Progenitor cell of endocrine pancreas (in vitro differentiated cells): ENCODE measurements at regions not wholly inside any gene's neighbourhood (a gene's known extent, or its start where the extent isn't known, plus 50 kb on each side); places are given as distances from the start of the nearest gene placed in this dataset.
"Not testable (repeated sequence)": the region's sequence is repeated elsewhere in the genome, so short reads cannot be mapped to it uniquely, and the experiment has no call there.

Source experiments
- DNase-seq: peaks from one replicate; pipeline ENCODE4 v3.0.0; 2021; ENCODE audit warnings: low spot score; ENCODE audit not compliant: unreplicated experiment
- H3K27ac Mint-ChIP-seq: 2 replicates; pipeline ENCODE4 v1.8.0; 2021; ENCODE audit warnings: mild to moderate bottlenecking, moderate library complexity, mixed read lengths
- H3K27me3 Mint-ChIP-seq: 2 replicates; pipeline ENCODE4 v1.8.0; 2021; ENCODE audit warnings: mixed read lengths
- H3K36me3 Mint-ChIP-seq: 2 replicates; pipeline ENCODE4 v1.8.0; 2022; ENCODE audit warnings: mixed read lengths; ENCODE audit not compliant: insufficient read depth
- H3K4me1 Mint-ChIP-seq: 2 replicates; pipeline ENCODE4 v1.8.0; 2021; ENCODE audit warnings: low read depth, mixed read lengths
- H3K4me3 Mint-ChIP-seq: 2 replicates; pipeline ENCODE4 v1.8.0; 2021; ENCODE audit warnings: low read depth, mild to moderate bottlenecking, moderate library complexity, mixed read lengths
- H3K9me3 Mint-ChIP-seq: 2 replicates; pipeline ENCODE4 v1.8.0; 2021; ENCODE audit warnings: low read depth, mixed read lengths
- CTCF ChIP-seq: fragments of 200-600 bp; sonication (generic); IDR thresholded peaks from one replicate; pipeline ENCODE4 v1.5.0; 2021; ENCODE audit warnings: antibody characterized with exemption, mild to moderate bottlenecking; ENCODE audit not compliant: unreplicated experiment

GRCh38 chr22:33139937-33140336, 81.8 kb upstream of the SYN3 start:
- TF ChIP-seq CTCF, result no peak
- Mint-ChIP-seq H3K27me3 (peaks cover 5% of the 10 kb centered on the region), H3K27ac (no peak overlapping the region), H3K4me1 (no peaks in the 10 kb centered on the region), H3K36me3 (peaks cover 3% of the 10 kb centered on the region), H3K9me3 (peaks cover 5% of the 10 kb centered on the region), H3K4me3 (no peak overlapping the region)
- DNase-seq, result no peak

GRCh38 chr22:33138333-33138732, 80.2 kb upstream of the SYN3 start:
- H3K27ac Mint-ChIP-seq, DNase-seq, H3K9me3 Mint-ChIP-seq, H3K36me3 Mint-ChIP-seq, H3K4me3 Mint-ChIP-seq, H3K4me1 Mint-ChIP-seq, H3K27me3 Mint-ChIP-seq: not testable (repeated sequence)

- no peaks in the 10 kb centered on the region for H3K36me3 Mint-ChIP-seq
- TF ChIP-seq CTCF, result no peak
- H3K4me3 Mint-ChIP-seq, result no peak overlapping the region
- no peak for DNase-seq
- peaks cover 8% of the 10 kb centered on the region for H3K4me1 Mint-ChIP-seq
- H3K9me3 Mint-ChIP-seq, result peaks cover 5% of the 10 kb centered on the region
- H3K27me3 Mint-ChIP-seq, result peaks cover 20% of the 10 kb centered on the region
- H3K27ac Mint-ChIP-seq, result no peak overlapping the region
Observed at GRCh38 chr22:33130473-33130872, 72.3 kb upstream of the SYN3 start.

- no peaks in the 10 kb centered on the region for H3K36me3 Mint-ChIP-seq
- no peak for TF ChIP-seq CTCF
- H3K9me3 Mint-ChIP-seq, result peaks cover 5% of the 10 kb centered on the region
- DNase-seq, result no peak
- H3K4me1 Mint-ChIP-seq, result peaks cover 8% of the 10 kb centered on the region
- peak overlapping the region; percentile 26 for H3K27ac Mint-ChIP-seq
- H3K4me3 Mint-ChIP-seq, result no peak overlapping the region
- H3K27me3 Mint-ChIP-seq, result peaks cover 23% of the 10 kb centered on the region
Observed at GRCh38 chr22:33129621-33130020, 71.4 kb upstream of the SYN3 start.

GRCh38 chr22:33126881-33127280, 68.7 kb upstream of the SYN3 start:
- peaks cover 5% of the 10 kb centered on the region for H3K9me3 Mint-ChIP-seq
- TF ChIP-seq CTCF, result peak; percentile 33
- H3K4me1 Mint-ChIP-seq, result peaks cover 8% of the 10 kb centered on the region
- no peak overlapping the region for H3K4me3 Mint-ChIP-seq
- DNase-seq, result no peak
- H3K36me3 Mint-ChIP-seq, result no peaks in the 10 kb centered on the region
- peaks cover 27% of the 10 kb centered on the region for H3K27me3 Mint-ChIP-seq
- H3K27ac Mint-ChIP-seq, result no peak overlapping the region

- Mint-ChIP-seq H3K36me3 (no peaks in the 10 kb centered on the region), H3K27ac (no peak overlapping the region), H3K9me3 (no peaks in the 10 kb centered on the region), H3K27me3 (peaks cover 22% of the 10 kb centered on the region), H3K4me3 (no peak overlapping the region), H3K4me1 (peaks cover under 1% of the 10 kb centered on the region)
- no peak for DNase-seq
- no peak for TF ChIP-seq CTCF
Observed at GRCh38 chr22:33124471-33124870, 66.3 kb upstream of the SYN3 start.

GRCh38 chr22:33122439-33122838, 64.3 kb upstream of the SYN3 start:
- H3K36me3 Mint-ChIP-seq, H3K4me1 Mint-ChIP-seq, H3K27ac Mint-ChIP-seq, H3K9me3 Mint-ChIP-seq, H3K4me3 Mint-ChIP-seq, DNase-seq: not testable (repeated sequence)
- H3K27me3 Mint-ChIP-seq, result peaks cover 20% of the 10 kb centered on the region
